ENCODE measurements at regions not wholly inside any gene's neighbourhood (a gene's known extent, or its start where the extent isn't known, plus 50 kb on each side); places are given as distances from the start of the nearest gene placed in this dataset.

DNA sequence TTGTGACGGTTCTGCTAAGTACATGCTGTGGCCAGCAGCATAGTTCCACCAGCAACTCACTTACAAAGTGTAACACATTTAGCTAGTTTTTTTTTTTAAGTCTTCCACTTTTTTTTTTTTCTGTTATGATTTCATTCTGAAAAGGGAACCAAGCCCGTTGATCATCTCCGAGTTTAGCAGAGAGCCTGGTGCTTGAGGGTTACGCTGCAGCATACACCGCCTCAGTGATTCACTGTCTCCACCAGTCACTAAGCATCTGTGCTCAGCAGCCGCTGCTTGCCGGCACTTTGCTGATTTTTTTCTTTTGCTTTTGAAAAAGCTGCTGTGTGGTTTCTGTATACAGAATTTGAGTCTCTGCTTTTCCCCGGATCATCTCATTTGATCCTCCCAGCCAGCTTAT is 194.5 kb upstream of the CDH13 start:
- TF ChIP-seq, protein P1, sequence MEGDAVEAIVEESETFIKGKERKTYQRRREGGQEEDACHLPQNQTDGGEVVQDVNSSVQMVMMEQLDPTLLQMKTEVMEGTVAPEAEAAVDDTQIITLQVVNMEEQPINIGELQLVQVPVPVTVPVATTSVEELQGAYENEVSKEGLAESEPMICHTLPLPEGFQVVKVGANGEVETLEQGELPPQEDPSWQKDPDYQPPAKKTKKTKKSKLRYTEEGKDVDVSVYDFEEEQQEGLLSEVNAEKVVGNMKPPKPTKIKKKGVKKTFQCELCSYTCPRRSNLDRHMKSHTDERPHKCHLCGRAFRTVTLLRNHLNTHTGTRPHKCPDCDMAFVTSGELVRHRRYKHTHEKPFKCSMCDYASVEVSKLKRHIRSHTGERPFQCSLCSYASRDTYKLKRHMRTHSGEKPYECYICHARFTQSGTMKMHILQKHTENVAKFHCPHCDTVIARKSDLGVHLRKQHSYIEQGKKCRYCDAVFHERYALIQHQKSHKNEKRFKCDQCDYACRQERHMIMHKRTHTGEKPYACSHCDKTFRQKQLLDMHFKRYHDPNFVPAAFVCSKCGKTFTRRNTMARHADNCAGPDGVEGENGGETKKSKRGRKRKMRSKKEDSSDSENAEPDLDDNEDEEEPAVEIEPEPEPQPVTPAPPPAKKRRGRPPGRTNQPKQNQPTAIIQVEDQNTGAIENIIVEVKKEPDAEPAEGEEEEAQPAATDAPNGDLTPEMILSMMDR (IDR thresholded peaks at IDR 0.05) = no peak
- TF ChIP-seq POLR2A (IDR thresholded peaks at IDR 0.05) (no peak), EP300 (IDR thresholded peaks at IDR 0.05) (no peak)

Measured in upper lobe of left lung (tissue), 4 donors.